HepG2 (cell line): ENCODE measurements at regions not wholly inside any gene's neighbourhood (a gene's known extent, or its start where the extent isn't known, plus 50 kb on each side); places are given as distances from the start of the nearest gene placed in this dataset.

ENCODE experiments used
- ATAC-seq: fragments of 200-7000 bp; cut with Tn5 transposase; 3 replicates; pipeline ENCODE4 v1.9.1; 2020; ENCODE audit warnings: mild to moderate bottlenecking, moderate library complexity
- BruUV-seq: library from RNA; stranded (reverse); fragments of 400-500 nt; replicated peaks from 2 replicates; lab custom pipeline; 2021; lab: Mats Ljungman, UMichigan
- CTCF ChIA-PET: fragments of 300-600 bp; formaldehyde crosslinking; extraction: SDS; loops from one replicate; lab custom pipeline; 2021; ENCODE audit warnings: low total read pairs, inconsistent platforms, low intra/inter-chr PET ratio; lab: Yijun Ruan, JAX
- POLR2A ChIA-PET: fragments of 350-600 bp; sonication (Branson Sonifier 250); formaldehyde crosslinking; loops from one replicate; lab custom pipeline; 2020; ENCODE audit warnings: antibody characterized with exemption, inconsistent platforms; lab: Yijun Ruan, JAX
- DNase-seq: peaks from one replicate; pipeline ENCODE4 v3.0.0-alpha.2; 2015; ENCODE audit warnings: low spot score
- FAIRE-seq: peaks from 3 replicates; lab custom pipeline; 2011; peaks lifted over from hg19 to GRCh38; lab: Jason Lieb, UNC
- H2AFZ ChIP-seq: one replicate; pipeline ENCODE4 v1.6.1; 2011; ENCODE audit warnings: low read length, inconsistent platforms
- H3K27ac ChIP-seq: fragments of 300-600 bp; 3 replicates; pipeline ENCODE4 v1.8.0; 2011; ENCODE audit warnings: mixed run types, mild to moderate bottlenecking, mixed read lengths, low read length, inconsistent platforms; ENCODE audit not compliant: insufficient read depth; ENCODE audit errors: extremely low read length
- H3K27me3 ChIP-seq, 2 experiments: fragments of 200-600 bp in 1 of 2; 2 replicates in 1 of 2; 3 replicates in 1 of 2; pipeline versions ENCODE4 v1.6.0 to v1.8.0; 2011; ENCODE audit warnings: low read length in 2 of 2, mild to moderate bottlenecking in 2 of 2, moderate library complexity in 2 of 2, inconsistent platforms in 1 of 2; ENCODE audit not compliant: insufficient read depth in 2 of 2, control insufficient read depth in 1 of 2
- H3K36me3 ChIP-seq, 2 experiments: fragments of 200-600 bp in 1 of 2; replicated peaks in 1 of 2; 2 replicates in 1 of 2; 3 replicates in 1 of 2; pipeline versions ENCODE4 v1.5.1 to v1.8.0; 2011; ENCODE audit warnings: low read length in 2 of 2, inconsistent platforms in 1 of 2; ENCODE audit not compliant: insufficient read depth in 2 of 2, control insufficient read depth in 1 of 2
- H3K4me1 ChIP-seq: 2 replicates; pipeline ENCODE4 v1.5.1; 2012; ENCODE audit warnings: low read length, inconsistent platforms; ENCODE audit not compliant: insufficient read depth
- H3K4me2 ChIP-seq: 2 replicates; pipeline ENCODE4 v1.6.0; 2011; ENCODE audit warnings: low read depth, low read length, inconsistent platforms
- H3K4me3 ChIP-seq, 3 experiments: fragments of 200-600 bp in 1 of 3; sonication (generic), shearing (Covaris generic) in 1 of 3; replicated peaks in 1 of 3; 2 replicates each; pipeline ENCODE4 v1.5.1; 2011 to 2016; ENCODE audit warnings: low read length in 3 of 3, inconsistent platforms in 2 of 3, low read depth in 2 of 3, mild to moderate bottlenecking in 2 of 3, control low read depth in 1 of 3, mixed read lengths in 1 of 3; ENCODE audit not compliant: insufficient read depth in 1 of 3
- H3K79me2 ChIP-seq: one replicate; pipeline ENCODE4 v1.6.1; 2011; ENCODE audit warnings: low read length, inconsistent platforms; ENCODE audit not compliant: insufficient read depth
- H3K9ac ChIP-seq: 2 replicates; pipeline ENCODE4 v1.6.0; 2011; ENCODE audit warnings: mild to moderate bottlenecking, low read depth, low read length, inconsistent platforms; ENCODE audit not compliant: insufficient read depth
- H3K9me3 ChIP-seq: 2 replicates; pipeline ENCODE4 v1.5.1; 2012; ENCODE audit warnings: mild to moderate bottlenecking, low read length
- H4K20me1 ChIP-seq: 2 replicates; pipeline ENCODE4 v1.6.0; 2011; ENCODE audit warnings: inconsistent platforms, mild to moderate bottlenecking, low read length, moderate library complexity; ENCODE audit not compliant: insufficient read depth
- CHCHD3 ChIP-seq: sonication (generic); formaldehyde crosslinking; IDR thresholded peaks from 2 replicates; pipeline ENCODE4 v1.8.0; 2022; ENCODE audit warnings: mild to moderate bottlenecking, missing genetic modification reagents, moderate library complexity
- DPF2 ChIP-seq: sonication (generic); formaldehyde crosslinking; IDR thresholded peaks from 2 replicates; pipeline ENCODE4 v1.4.0; 2020; ENCODE audit warnings: mild to moderate bottlenecking, low read depth, missing genetic modification reagents, borderline replicate concordance
- ETS1 ChIP-seq: sonication (generic); formaldehyde crosslinking; IDR thresholded peaks from 2 replicates; pipeline ENCODE4 v1.4.0; 2020; ENCODE audit warnings: missing genetic modification reagents
- FOXA3 ChIP-seq: IDR thresholded peaks from 2 replicates; pipeline ENCODE4 v1.6.1; 2016; ENCODE audit warnings: missing genetic modification reagents, missing compliant biosample characterization
- GATA4 ChIP-seq: sonication (generic); IDR thresholded peaks from 2 replicates; pipeline ENCODE4 v1.6.1; 2016; ENCODE audit warnings: antibody characterized with exemption, low read depth, borderline replicate concordance
- GMEB1 ChIP-seq: sonication (generic); formaldehyde crosslinking; IDR thresholded peaks from 2 replicates; pipeline ENCODE4 v1.5.1; 2020; ENCODE audit warnings: missing genetic modification reagents, mild to moderate bottlenecking, borderline replicate concordance
- PRDM15 ChIP-seq: sonication (generic); formaldehyde crosslinking; IDR thresholded peaks from 2 replicates; pipeline ENCODE4 v1.4.0; 2020; ENCODE audit warnings: missing genetic modification reagents
- TEAD2 ChIP-seq: sonication (generic); formaldehyde crosslinking; IDR thresholded peaks from 2 replicates; pipeline ENCODE4 v1.9.0; 2021; ENCODE audit warnings: missing genetic modification reagents
- ZBTB49 ChIP-seq: sonication (generic); formaldehyde crosslinking; IDR thresholded peaks from 2 replicates; pipeline ENCODE4 v1.4.0; 2020; ENCODE audit warnings: missing genetic modification reagents, borderline replicate concordance
- ZMYM3 ChIP-seq: sonication (generic); formaldehyde crosslinking; IDR thresholded peaks from 2 replicates; pipeline ENCODE4 v1.5.1; 2020; ENCODE audit warnings: mild to moderate bottlenecking, missing genetic modification reagents
- ZNF558 ChIP-seq: sonication (generic); formaldehyde crosslinking; IDR thresholded peaks from 2 replicates; pipeline ENCODE4 v1.9.0; 2022; ENCODE audit warnings: mild to moderate bottlenecking, missing genetic modification reagents, borderline replicate concordance
- WGBS: methylation state at CpG from one replicate; pipeline ENCODE4 v1.1.6; 2017; ENCODE audit warnings: low lambda C conversion rate; 5-methylcytosine and 5-hydroxymethylcytosine counted together
- in situ Hi-C: cut with HindIII; loops from 2 replicates; pipeline ENCODE4 v1.10.0; 2017; ENCODE audit warnings: low pct_unique_long_range_greater_than_20kb; ENCODE audit not compliant: extremely low pct_ligation_motif_present
- intact Hi-C: fragments of 100-400 bp; cut with micrococcal nuclease; formaldehyde crosslinking; loops from one replicate; pipeline ENCODE4 v1.10.0; 2022; ENCODE audit not compliant: unreplicated experiment

- Histone ChIP-seq H4K20me1 (no peaks in the 10 kb centered on the region), H3K27ac (peak overlapping the region; percentile 88), H3K9ac (peak overlapping the region; percentile 37; the same call in 1 of the 2 replicates), H3K79me2 (no peaks in the 10 kb centered on the region), H3K9me3 (peaks cover 11% of the 10 kb centered on the region; the same call in 1 of the 2 replicates), H3K4me3 (no peak overlapping the region), H3K27me3 (no peaks in the 10 kb centered on the region), H3K4me1 (peaks cover 96% of the 10 kb centered on the region), H2AFZ (no peak overlapping the region), H3K36me3 (no peaks in the 10 kb centered on the region), H3K4me2 (no peak overlapping the region)
- WGBS, result 79% methylated on average over 12 of the region's 12 CpGs
- FAIRE-seq (no peak), ATAC-seq (no peak), DNase-seq (no peak)
- intact Hi-C loops (loop anchor here (2.0 to 5.0 kb wide), 2 partner anchors 15 to 175 kb away; no protein-coding TSS in a partner anchor), in situ Hi-C loops (no loop called here)
- ChIA-PET POLR2A (interaction anchor here (0.8 to 4.1 kb wide), 6 partner anchors 10 to 115 kb away, joined by 3 to 38 read pairs (median 10); no protein-coding TSS in a partner anchor), CTCF (no interaction called here)
- no TSS peak for BruUV-seq
- TF ChIP-seq ZNF558 (CRISPR knock-in tag) (no peak), CHCHD3 (CRISPR knock-in tag) (no peak), GMEB1 (no peak), FOXA3 (CRISPR knock-in tag) (no peak), ZMYM3 (CRISPR knock-in tag) (peak; percentile 60), ZBTB49 (no peak), ETS1 (CRISPR knock-in tag) (no peak), DPF2 (CRISPR knock-in tag) (no peak), GATA4 (no peak), TEAD2 (CRISPR knock-in tag) (no peak), PRDM15 (CRISPR knock-in tag) (no peak)
These were observed 89.7 kb upstream of the SH3BP4 start for GRCh38 chr2:234861841-234862735.
